Breast epithelium (tissue), 3 donors: ENCODE measurements at regions not wholly inside any gene's neighbourhood (a gene's known extent, or its start where the extent isn't known, plus 50 kb on each side); places are given as distances from the start of the nearest gene placed in this dataset.

Experiments
- POLR2A ChIP-seq: fragments of 450-650 bp; IDR thresholded peaks from one replicate; pipeline ENCODE4 v1.6.1; 2016; ENCODE audit warnings: antibody characterized with exemption, mild to moderate bottlenecking, moderate library complexity
- TF ChIP-seq, protein P1 (sequence below), 3 donors: fragments of 450-650 bp; IDR thresholded peaks; one replicate each; pipeline ENCODE4 v1.5.1; 2016 to 2017; ENCODE audit warnings: antibody characterized with exemption in 3 of 3, mild to moderate bottlenecking in 3 of 3, moderate library complexity in 3 of 3

GRCh38 chr9:108765265-108765664 lies 90.5 kb downstream of the ACTL7B start:
- TF ChIP-seq, protein P1, sequence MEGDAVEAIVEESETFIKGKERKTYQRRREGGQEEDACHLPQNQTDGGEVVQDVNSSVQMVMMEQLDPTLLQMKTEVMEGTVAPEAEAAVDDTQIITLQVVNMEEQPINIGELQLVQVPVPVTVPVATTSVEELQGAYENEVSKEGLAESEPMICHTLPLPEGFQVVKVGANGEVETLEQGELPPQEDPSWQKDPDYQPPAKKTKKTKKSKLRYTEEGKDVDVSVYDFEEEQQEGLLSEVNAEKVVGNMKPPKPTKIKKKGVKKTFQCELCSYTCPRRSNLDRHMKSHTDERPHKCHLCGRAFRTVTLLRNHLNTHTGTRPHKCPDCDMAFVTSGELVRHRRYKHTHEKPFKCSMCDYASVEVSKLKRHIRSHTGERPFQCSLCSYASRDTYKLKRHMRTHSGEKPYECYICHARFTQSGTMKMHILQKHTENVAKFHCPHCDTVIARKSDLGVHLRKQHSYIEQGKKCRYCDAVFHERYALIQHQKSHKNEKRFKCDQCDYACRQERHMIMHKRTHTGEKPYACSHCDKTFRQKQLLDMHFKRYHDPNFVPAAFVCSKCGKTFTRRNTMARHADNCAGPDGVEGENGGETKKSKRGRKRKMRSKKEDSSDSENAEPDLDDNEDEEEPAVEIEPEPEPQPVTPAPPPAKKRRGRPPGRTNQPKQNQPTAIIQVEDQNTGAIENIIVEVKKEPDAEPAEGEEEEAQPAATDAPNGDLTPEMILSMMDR (IDR thresholded peaks at IDR 0.05), result no peak
- TF ChIP-seq POLR2A, result no peak
